OCI-LY3 (cell line): ENCODE measurements at regions not wholly inside any gene's neighbourhood (a gene's known extent, or its start where the extent isn't known, plus 50 kb on each side); places are given as distances from the start of the nearest gene placed in this dataset.

Experiments used
- CTCF ChIP-seq: fragments of 200-600, 300-600 bp; sonication (generic); IDR thresholded peaks from 2 replicates; pipeline ENCODE4 v1.5.1; 2014; ENCODE audit warnings: antibody characterized with exemption, low read length, low read depth
- EZH2phosphoT487 ChIP-seq: fragments of 200-600 bp; shearing (Covaris generic); IDR thresholded peaks from 2 replicates; pipeline ENCODE4 v1.6.1; 2018; ENCODE audit warnings: antibody characterized with exemption, mixed run types, low read depth

- no peak for TF ChIP-seq CTCF
- TF ChIP-seq EZH2phosphoT487 = no peak
These were observed 379.9 kb upstream of the DMAC1 start for GRCh38 chr9:8179381-8180053.
